ENCODE measurements at regions not wholly inside any gene's neighbourhood (a gene's known extent, or its start where the extent isn't known, plus 50 kb on each side); places are given as distances from the start of the nearest gene placed in this dataset.

GRCh38 chr4:96295143-96295741 lies 455.3 kb downstream of the PDHA2 start:
- Mint-ChIP-seq H3K27ac (ENCODE audit: unreplicated experiment) (no peak overlapping the region), H3K36me3 (ENCODE audit: low read depth) (no peaks in the 10 kb centered on the region), H3K27me3 (ENCODE audit: low read depth) (no peaks in the 10 kb centered on the region), H3K4me3 (no peak overlapping the region), H3K4me1 (no peaks in the 10 kb centered on the region), H3K9me3 (peaks cover 3% of the 10 kb centered on the region)
- DNase-seq (ENCODE audit: low read depth, low spot score), result no peak
- no peak for TF ChIP-seq CTCF (conservative IDR thresholded peaks at IDR 0.05)

GRCh38 chr4:96301715-96302114 lies 461.8 kb downstream of the PDHA2 start:
- no peak for DNase-seq (ENCODE audit: low read depth, low spot score)
- Mint-ChIP-seq H3K36me3 (ENCODE audit: low read depth) (no peaks in the 10 kb centered on the region), H3K4me3 (no peak overlapping the region), H3K4me1 (no peaks in the 10 kb centered on the region), H3K27ac (ENCODE audit: unreplicated experiment) (no peak overlapping the region), H3K9me3 (peaks cover 5% of the 10 kb centered on the region), H3K27me3 (ENCODE audit: low read depth) (no peaks in the 10 kb centered on the region)
- TF ChIP-seq CTCF (conservative IDR thresholded peaks at IDR 0.05), result no peak

- peaks cover 5% of the 10 kb centered on the region for H3K36me3 Mint-ChIP-seq (ENCODE audit: low read depth)
- TF ChIP-seq CTCF (conservative IDR thresholded peaks at IDR 0.05), result no peak
- no peaks in the 10 kb centered on the region for H3K4me1 Mint-ChIP-seq
- H3K27me3 Mint-ChIP-seq (ENCODE audit: low read depth), result no peaks in the 10 kb centered on the region
- H3K27ac Mint-ChIP-seq (ENCODE audit: unreplicated experiment), result no peak overlapping the region
- DNase-seq (ENCODE audit: low read depth, low spot score), result no peak
- peaks cover 9% of the 10 kb centered on the region for H3K9me3 Mint-ChIP-seq
- H3K4me3 Mint-ChIP-seq, result no peak overlapping the region
Observed at GRCh38 chr4:96305030-96305429, 465.1 kb downstream of the PDHA2 start.

- Mint-ChIP-seq H3K27me3 (ENCODE audit: low read depth) (no peaks in the 10 kb centered on the region), H3K36me3 (ENCODE audit: low read depth) (peaks cover 4% of the 10 kb centered on the region), H3K27ac (ENCODE audit: unreplicated experiment) (no peak overlapping the region), H3K4me1 (no peaks in the 10 kb centered on the region), H3K9me3 (peaks cover 6% of the 10 kb centered on the region), H3K4me3 (no peak overlapping the region)
- no peak for DNase-seq (ENCODE audit: low read depth, low spot score)
- no peak for TF ChIP-seq CTCF (conservative IDR thresholded peaks at IDR 0.05)
Observed at GRCh38 chr4:96312046-96312685, 472.3 kb downstream of the PDHA2 start.

GRCh38 chr4:96315815-96316214 lies 475.9 kb downstream of the PDHA2 start:
- Mint-ChIP-seq H3K27me3 (ENCODE audit: low read depth) (no peaks in the 10 kb centered on the region), H3K9me3 (no peaks in the 10 kb centered on the region), H3K27ac (ENCODE audit: unreplicated experiment) (no peak overlapping the region), H3K4me1 (no peaks in the 10 kb centered on the region), H3K4me3 (no peak overlapping the region), H3K36me3 (ENCODE audit: low read depth) (no peaks in the 10 kb centered on the region)
- TF ChIP-seq CTCF (conservative IDR thresholded peaks at IDR 0.05), result no peak
- DNase-seq (ENCODE audit: low read depth, low spot score), result no peak

Measured in neural crest cell (in vitro differentiated cells).